Osteoblast (primary cell): ENCODE measurements at regions not wholly inside any gene's neighbourhood (a gene's known extent, or its start where the extent isn't known, plus 50 kb on each side); places are given as distances from the start of the nearest gene placed in this dataset.

Experiments used
- DNase-seq: peaks from one replicate; pipeline ENCODE4 v3.0.0; 2011; ENCODE audit warnings: low spot score, mixed read lengths; ENCODE audit not compliant: insufficient read length; ENCODE audit errors: missing footprints
- H2AFZ ChIP-seq: 2 replicates; pipeline ENCODE4 v1.6.0; 2011; ENCODE audit warnings: mild to moderate bottlenecking, low read length
- H3K27ac ChIP-seq: 2 replicates; pipeline ENCODE4 v1.5.1; 2011; ENCODE audit warnings: mild to moderate bottlenecking, low read depth, low read length, moderate library complexity
- H3K27me3 ChIP-seq: 2 replicates; pipeline ENCODE4 v1.6.0; 2012; ENCODE audit warnings: mild to moderate bottlenecking, control low read depth, inconsistent platforms, low read length, moderate library complexity; ENCODE audit not compliant: insufficient read depth
- H3K36me3 ChIP-seq: 2 replicates; pipeline ENCODE4 v1.5.1; 2011; ENCODE audit warnings: mild to moderate bottlenecking, low read length, control low read depth, moderate library complexity; ENCODE audit not compliant: insufficient read depth
- H3K4me1 ChIP-seq: 2 replicates; pipeline ENCODE4 v1.5.1; 2011; ENCODE audit warnings: mild to moderate bottlenecking, low read length, control low read depth, moderate library complexity; ENCODE audit not compliant: insufficient read depth
- H3K4me2 ChIP-seq: 2 replicates; pipeline ENCODE4 v1.6.0; 2011; ENCODE audit warnings: mild to moderate bottlenecking, low read length; ENCODE audit not compliant: insufficient read depth
- H3K4me3 ChIP-seq: fragments of 200-600 bp; sonication (generic); 3 replicates; pipeline ENCODE4 v1.5.1; 2012; ENCODE audit warnings: mild to moderate bottlenecking, low read length, inconsistent platforms; ENCODE audit not compliant: insufficient read depth
- H3K79me2 ChIP-seq: 2 replicates; pipeline ENCODE4 v1.6.0; 2012; ENCODE audit warnings: mild to moderate bottlenecking, low read length, control low read depth, inconsistent platforms; ENCODE audit not compliant: insufficient read depth
- H3K9me3 ChIP-seq: 2 replicates; pipeline ENCODE4 v1.5.1; 2011; ENCODE audit warnings: low read depth, low read length, control low read depth
- H4K20me1 ChIP-seq: 2 replicates; pipeline ENCODE4 v1.6.0; 2012; ENCODE audit warnings: mild to moderate bottlenecking, low read length, control low read depth; ENCODE audit not compliant: insufficient read depth
- TF ChIP-seq, protein P1 (sequence below): IDR thresholded peaks from 2 replicates; pipeline ENCODE4 v1.5.1; 2011; ENCODE audit warnings: mild to moderate bottlenecking, low read depth, low read length, moderate library complexity; ENCODE audit errors: extremely low read depth

DNA sequence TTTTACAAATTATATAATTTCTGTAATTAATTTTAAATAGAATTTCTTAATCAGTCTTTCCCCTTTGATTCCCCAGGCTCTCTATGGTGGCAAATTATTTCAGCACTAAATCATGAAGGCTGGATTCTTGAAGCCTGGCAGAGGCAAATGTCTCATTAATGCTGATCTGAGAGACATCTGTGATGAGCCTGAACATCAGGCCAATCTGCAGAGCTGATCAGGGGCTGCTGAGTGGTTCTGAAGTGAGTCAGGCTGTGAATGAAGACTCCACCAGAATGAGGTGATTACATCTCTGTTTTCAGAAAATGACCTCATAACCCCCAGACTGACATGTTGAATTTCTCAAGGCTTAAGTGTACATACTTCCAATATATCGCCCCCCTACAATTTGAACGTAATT is 124.2 kb upstream of the MIS18BP1 start:
- Histone ChIP-seq H4K20me1 (no peaks in the 10 kb centered on the region), H3K4me2 (no peak overlapping the region), H3K79me2 (no peaks in the 10 kb centered on the region), H3K9me3 (no peaks in the 10 kb centered on the region), H3K4me3 (no peak overlapping the region), H3K4me1 (no peaks in the 10 kb centered on the region), H2AFZ (no peak overlapping the region), H3K27ac (no peak overlapping the region), H3K27me3 (no peaks in the 10 kb centered on the region), H3K36me3 (no peaks in the 10 kb centered on the region)
- DNase-seq = no peak
- TF ChIP-seq, protein P1, sequence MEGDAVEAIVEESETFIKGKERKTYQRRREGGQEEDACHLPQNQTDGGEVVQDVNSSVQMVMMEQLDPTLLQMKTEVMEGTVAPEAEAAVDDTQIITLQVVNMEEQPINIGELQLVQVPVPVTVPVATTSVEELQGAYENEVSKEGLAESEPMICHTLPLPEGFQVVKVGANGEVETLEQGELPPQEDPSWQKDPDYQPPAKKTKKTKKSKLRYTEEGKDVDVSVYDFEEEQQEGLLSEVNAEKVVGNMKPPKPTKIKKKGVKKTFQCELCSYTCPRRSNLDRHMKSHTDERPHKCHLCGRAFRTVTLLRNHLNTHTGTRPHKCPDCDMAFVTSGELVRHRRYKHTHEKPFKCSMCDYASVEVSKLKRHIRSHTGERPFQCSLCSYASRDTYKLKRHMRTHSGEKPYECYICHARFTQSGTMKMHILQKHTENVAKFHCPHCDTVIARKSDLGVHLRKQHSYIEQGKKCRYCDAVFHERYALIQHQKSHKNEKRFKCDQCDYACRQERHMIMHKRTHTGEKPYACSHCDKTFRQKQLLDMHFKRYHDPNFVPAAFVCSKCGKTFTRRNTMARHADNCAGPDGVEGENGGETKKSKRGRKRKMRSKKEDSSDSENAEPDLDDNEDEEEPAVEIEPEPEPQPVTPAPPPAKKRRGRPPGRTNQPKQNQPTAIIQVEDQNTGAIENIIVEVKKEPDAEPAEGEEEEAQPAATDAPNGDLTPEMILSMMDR = no peak

DNA sequence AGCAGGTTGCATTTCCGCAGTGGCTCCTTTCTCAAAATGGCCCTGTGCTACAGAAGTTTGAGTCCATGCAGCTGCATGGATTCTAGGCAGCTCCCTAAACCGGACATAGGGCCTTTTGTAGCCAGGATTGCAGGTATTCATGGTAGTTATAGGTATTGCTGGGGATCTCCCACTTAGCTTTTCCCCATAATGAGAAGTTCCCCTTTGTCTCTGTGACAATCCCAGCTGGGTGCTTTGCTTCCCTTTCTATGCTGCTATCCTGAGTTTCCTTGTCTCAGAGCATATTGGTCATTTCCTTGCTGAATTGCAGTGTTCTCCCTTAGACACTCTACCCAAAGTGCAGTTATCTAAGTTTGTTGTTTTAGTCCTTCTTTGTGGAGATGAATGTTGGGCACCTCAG is 120.9 kb upstream of the MIS18BP1 start:
- TF ChIP-seq, protein P1 = no peak
- no peaks in the 10 kb centered on the region for H3K79me2 ChIP-seq

DNA sequence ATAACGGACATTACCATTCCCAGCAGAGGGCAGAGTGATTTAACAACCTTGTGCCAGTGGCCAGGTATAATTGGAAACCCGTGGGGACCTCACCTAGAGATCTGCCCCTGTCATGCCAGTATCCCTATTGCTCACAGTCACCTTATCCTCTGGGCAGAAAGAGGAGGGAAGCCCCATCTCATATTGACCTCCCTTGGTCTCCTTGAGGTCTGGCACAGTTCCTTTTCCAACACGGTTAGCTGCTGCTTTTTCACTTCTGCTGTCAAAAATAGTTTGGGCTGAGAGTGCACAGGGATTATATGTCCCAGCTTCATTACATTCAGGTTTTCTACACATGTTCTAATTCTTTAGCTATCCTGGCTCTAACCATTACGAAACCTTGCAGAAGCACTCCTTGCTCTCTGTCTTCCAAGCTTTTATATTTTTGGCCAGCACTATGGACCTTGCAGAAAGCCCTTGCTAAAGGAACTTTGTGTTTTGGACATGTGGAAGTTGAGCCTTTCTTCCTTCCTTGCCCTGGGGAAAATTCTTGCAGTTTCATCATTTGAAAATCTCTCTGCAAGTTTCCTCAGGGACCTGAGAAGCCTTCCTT is 111.7 kb upstream of the MIS18BP1 start:
- H3K4me1 ChIP-seq = no peaks in the 10 kb centered on the region
- H3K36me3 ChIP-seq = no peaks in the 10 kb centered on the region
- no peak for DNase-seq
- no peak overlapping the region for H2AFZ ChIP-seq
- no peak overlapping the region for H3K27ac ChIP-seq
- no peaks in the 10 kb centered on the region for H3K27me3 ChIP-seq
- no peaks in the 10 kb centered on the region for H3K9me3 ChIP-seq
- H3K79me2 ChIP-seq = no peaks in the 10 kb centered on the region
- no peaks in the 10 kb centered on the region for H4K20me1 ChIP-seq
- TF ChIP-seq, protein P1 = no peak
- no peak overlapping the region for H3K4me3 ChIP-seq
- no peak overlapping the region for H3K4me2 ChIP-seq

More for the DNA sequence above, 120.9 kb upstream of the MIS18BP1 start:
- Histone ChIP-seq H4K20me1 (no peaks in the 10 kb centered on the region), H3K4me3 (no peak overlapping the region), H3K36me3 (no peaks in the 10 kb centered on the region), H3K27ac (no peak overlapping the region), H3K27me3 (no peaks in the 10 kb centered on the region), H3K9me3 (no peaks in the 10 kb centered on the region), H3K4me1 (no peaks in the 10 kb centered on the region), H2AFZ (no peak overlapping the region), H3K4me2 (no peak overlapping the region)
- DNase-seq = no peak

DNA sequence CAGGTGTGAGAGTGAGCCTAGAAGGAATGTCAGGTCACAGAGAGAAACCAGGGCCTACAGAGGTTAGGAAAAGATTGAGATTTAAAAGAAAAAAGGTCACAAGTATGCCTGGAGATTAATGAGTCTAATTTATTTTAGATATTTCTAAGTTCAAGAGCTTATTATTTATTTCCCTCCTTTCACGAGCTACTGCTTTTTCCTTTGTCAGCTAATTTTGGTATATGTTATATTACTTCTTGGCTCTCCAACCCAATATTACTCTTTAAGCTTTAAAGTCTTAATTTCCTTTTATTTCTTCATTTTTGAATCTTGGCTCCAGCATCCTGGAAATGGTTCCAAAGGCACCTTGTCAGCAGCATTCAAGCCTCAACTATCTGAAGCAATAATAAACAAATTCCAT is 109.5 kb upstream of the MIS18BP1 start:
- Histone ChIP-seq H3K27me3 (no peaks in the 10 kb centered on the region), H3K27ac (no peak overlapping the region), H3K4me2 (no peak overlapping the region), H3K4me1 (no peaks in the 10 kb centered on the region), H3K79me2 (no peaks in the 10 kb centered on the region), H2AFZ (no peak overlapping the region), H4K20me1 (no peaks in the 10 kb centered on the region), H3K36me3 (no peaks in the 10 kb centered on the region), H3K4me3 (no peak overlapping the region), H3K9me3 (no peaks in the 10 kb centered on the region)
- TF ChIP-seq, protein P1 = no peak
- DNase-seq = no peak
